HCT116 (cell line): ENCODE measurements at regions not wholly inside any gene's neighbourhood (a gene's known extent, or its start where the extent isn't known, plus 50 kb on each side); places are given as distances from the start of the nearest gene placed in this dataset.

Experiments used
- ATAC-seq: fragments of 200-7000 bp; cut with Tn5 transposase; 2 replicates; pipeline ENCODE4 v1.9.1; 2020; ENCODE audit warnings: mild to moderate bottlenecking, moderate library complexity
- BruUV-seq: library from RNA; stranded (reverse); fragments of 400-500 nt; replicated peaks from 2 replicates; lab custom pipeline; 2021; lab: Mats Ljungman, UMichigan
- CTCF ChIA-PET: fragments of 300-600 bp; sonication (Branson Sonifier 250); formaldehyde crosslinking; loops from one replicate; lab custom pipeline; 2021; ENCODE audit warnings: antibody characterized with exemption; lab: Charles Lee
- POLR2A ChIA-PET: fragments of 300-600, 350-600 bp; sonication (Branson Sonifier 250); formaldehyde crosslinking; loops from one replicate; lab custom pipeline; 2021; ENCODE audit warnings: antibody characterized with exemption; lab: Charles Lee
- RAD21 ChIA-PET, 2 experiments: fragments of 300-600 bp; sonication (Branson Sonifier 250); formaldehyde crosslinking; loops; one replicate each; lab custom pipeline; 2023; ENCODE audit warnings: low total read pairs in 2 of 2; ENCODE audit not compliant: uncharacterized antibody in 2 of 2, unreplicated experiment in 2 of 2, low non-redundant PET in 1 of 2; lab: Charles Lee
- DNase-seq: peaks from one replicate; pipeline ENCODE4 v3.0.0-alpha.2; 2010; ENCODE audit warnings: low read depth, low spot score
- H2AFZ ChIP-seq: fragments of 200-600 bp; shearing (Covaris generic), sonication (generic); 2 replicates; pipeline ENCODE4 v1.6.1; 2017; ENCODE audit warnings: low read depth, mixed run types, mixed read lengths, antibody characterized with exemption, low read length; ENCODE audit not compliant: poor library complexity, severe bottlenecking
- H3K27ac ChIP-seq: 2 replicates; pipeline ENCODE4 v1.5.1; 2012; ENCODE audit warnings: low read depth, low read length
- H3K27me3 ChIP-seq: fragments of 200-600 bp; sonication (generic); 2 replicates; pipeline ENCODE4 v1.6.1; 2016; ENCODE audit warnings: mixed run types, low read length, mixed read lengths; ENCODE audit not compliant: insufficient read depth
- H3K36me3 ChIP-seq, 2 experiments: fragments of 200-500 bp in 1 of 2; fragments of 200-600 bp in 1 of 2; sonication (Bioruptor generic) in 1 of 2; sonication (generic) in 1 of 2; 2 replicates each; pipeline versions ENCODE4 v1.5.1 to v1.6.1; 2014 to 2016; ENCODE audit warnings: low read length in 2 of 2, inconsistent platforms in 1 of 2, mixed read lengths in 1 of 2, mixed run types in 1 of 2; ENCODE audit not compliant: insufficient read depth in 2 of 2, control insufficient read depth in 1 of 2
- H3K4me1 ChIP-seq, 2 experiments: fragments of 200-600 bp in 1 of 2; sonication (generic) in 1 of 2; 2 replicates each; pipeline versions ENCODE4 v1.5.1 to v1.6.1; 2012 to 2017; ENCODE audit warnings: low read length in 2 of 2, inconsistent platforms in 1 of 2, mild to moderate bottlenecking in 1 of 2, mixed read lengths in 1 of 2, mixed run types in 1 of 2, moderate library complexity in 1 of 2; ENCODE audit not compliant: insufficient read depth in 2 of 2, control insufficient read depth in 1 of 2
- H3K4me2 ChIP-seq: fragments of 200-600 bp; sonication (generic); 2 replicates; pipeline ENCODE4 v1.6.1; 2017; ENCODE audit warnings: mixed run types, low read length, mixed read lengths
- H3K4me3 ChIP-seq, 2 experiments: fragments of 200-600 bp in 1 of 2; sonication (generic) in 1 of 2; replicated peaks in 1 of 2; 2 replicates each; pipeline ENCODE4 v1.5.1; 2011 to 2016; ENCODE audit warnings: low read length in 2 of 2, control low read depth in 1 of 2, low read depth in 1 of 2, mild to moderate bottlenecking in 1 of 2, mixed read lengths in 1 of 2, mixed run types in 1 of 2
- H3K79me2 ChIP-seq: fragments of 200-600 bp; sonication (generic); 2 replicates; pipeline ENCODE4 v1.6.1; 2017; ENCODE audit warnings: mild to moderate bottlenecking, mixed run types, low read length, moderate library complexity, mixed read lengths; ENCODE audit not compliant: insufficient read depth
- H3K9ac ChIP-seq: fragments of 200-600 bp; sonication (generic); 2 replicates; pipeline ENCODE4 v1.6.1; 2016; ENCODE audit warnings: low read length, mixed read lengths
- H3K9me2 ChIP-seq: fragments of 200-600 bp; sonication (generic), shearing (Covaris generic); 2 replicates; pipeline ENCODE4 v1.6.1; 2017; ENCODE audit warnings: mixed run types, mild to moderate bottlenecking, moderate library complexity; ENCODE audit not compliant: insufficient read depth
- H3K9me3 ChIP-seq, 2 experiments: fragments of 200-500 bp in 1 of 2; fragments of 200-600 bp in 1 of 2; sonication (Bioruptor generic) in 1 of 2; sonication (generic) in 1 of 2; 2 replicates each; pipeline ENCODE4 v1.6.1; 2014 to 2017; ENCODE audit warnings: low read length in 2 of 2, mixed read lengths in 2 of 2, inconsistent platforms in 1 of 2, low read depth in 1 of 2, mild to moderate bottlenecking in 1 of 2, mixed run types in 1 of 2, moderate library complexity in 1 of 2; ENCODE audit not compliant: control insufficient read depth in 1 of 2, insufficient read depth in 1 of 2
- H4K20me1 ChIP-seq: fragments of 200-600 bp; sonication (generic), shearing (Covaris generic); 2 replicates; pipeline ENCODE4 v1.6.1; 2017; ENCODE audit warnings: mixed run types, mild to moderate bottlenecking, moderate library complexity; ENCODE audit not compliant: insufficient read depth
- CBX3 ChIP-seq: IDR thresholded peaks from 2 replicates; pipeline ENCODE4 v1.6.1; 2012; ENCODE audit warnings: low read depth
- CEBPB ChIP-seq: IDR thresholded peaks from 2 replicates; pipeline ENCODE4 v1.6.1; 2012; ENCODE audit warnings: low read depth
- ELF1 ChIP-seq: IDR thresholded peaks from 2 replicates; pipeline ENCODE4 v1.6.1; 2012; ENCODE audit warnings: low read depth, borderline replicate concordance
- EZH2phosphoT487 ChIP-seq: fragments of 200-600 bp; IDR thresholded peaks from 2 replicates; pipeline ENCODE4 v1.6.1; 2018; ENCODE audit warnings: antibody characterized with exemption, borderline replicate concordance
- JUND ChIP-seq: IDR thresholded peaks from 2 replicates; pipeline ENCODE4 v1.6.1; 2012
- POLR2A ChIP-seq: IDR thresholded peaks from 2 replicates; pipeline ENCODE4 v1.7.0; 2011; ENCODE audit warnings: borderline replicate concordance; ENCODE audit not compliant: insufficient read depth, insufficient read length; ENCODE audit errors: extremely low read depth
- POLR2AphosphoS5 ChIP-seq: IDR thresholded peaks from 2 replicates; pipeline ENCODE4 v1.6.1; 2011; ENCODE audit warnings: mild to moderate bottlenecking, low read depth, low read length, moderate library complexity
- RAD21 ChIP-seq: IDR thresholded peaks from 2 replicates; pipeline ENCODE4 v1.6.1; 2012; ENCODE audit warnings: low read depth, mild to moderate bottlenecking
- SP1 ChIP-seq: IDR thresholded peaks from 2 replicates; pipeline ENCODE4 v1.6.1; 2012; ENCODE audit warnings: low read depth
- SRF ChIP-seq: IDR thresholded peaks from 2 replicates; pipeline ENCODE4 v1.6.1; 2012; ENCODE audit warnings: low read depth
- TCF7L2 ChIP-seq: IDR thresholded peaks from 2 replicates; pipeline ENCODE4 v1.7.0; 2011; ENCODE audit warnings: borderline replicate concordance, inconsistent platforms; ENCODE audit not compliant: insufficient read depth, insufficient read length; ENCODE audit errors: extremely low read depth
- YY1 ChIP-seq: IDR thresholded peaks from 2 replicates; pipeline ENCODE4 v1.6.1; 2011; ENCODE audit warnings: low read length, low read depth, moderate library complexity, mild to moderate bottlenecking; ENCODE audit not compliant: insufficient replicate concordance; ENCODE audit errors: extremely low read depth
- ZFX ChIP-seq: fragments of 450-650 bp; IDR thresholded peaks from 2 replicates; pipeline ENCODE4 v1.6.1; 2017
- ZNF274 ChIP-seq: fragments of 200-500 bp; sonication (Bioruptor generic); IDR thresholded peaks from 2 replicates; pipeline ENCODE4 v1.6.1; 2014; ENCODE audit warnings: mild to moderate bottlenecking, low read depth, low read length, inconsistent platforms
- intact Hi-C: fragments of 100-400 bp; cut with micrococcal nuclease; formaldehyde crosslinking; loops from 2 replicates; pipeline ENCODE4 v1.10.0; 2022
- TF ChIP-seq, protein P1 (sequence below): IDR thresholded peaks from 2 replicates; pipeline ENCODE4 v1.6.1; 2012
- TF ChIP-seq, protein P2 (sequence below): IDR thresholded peaks from 2 replicates; pipeline ENCODE4 v1.6.1; 2012
- TF ChIP-seq, protein P3 (sequence below): IDR thresholded peaks from 2 replicates; pipeline ENCODE4 v1.6.1; 2011; ENCODE audit warnings: mild to moderate bottlenecking, low read length, moderate library complexity; ENCODE audit not compliant: insufficient replicate concordance; ENCODE audit errors: extremely low read depth

DNA sequence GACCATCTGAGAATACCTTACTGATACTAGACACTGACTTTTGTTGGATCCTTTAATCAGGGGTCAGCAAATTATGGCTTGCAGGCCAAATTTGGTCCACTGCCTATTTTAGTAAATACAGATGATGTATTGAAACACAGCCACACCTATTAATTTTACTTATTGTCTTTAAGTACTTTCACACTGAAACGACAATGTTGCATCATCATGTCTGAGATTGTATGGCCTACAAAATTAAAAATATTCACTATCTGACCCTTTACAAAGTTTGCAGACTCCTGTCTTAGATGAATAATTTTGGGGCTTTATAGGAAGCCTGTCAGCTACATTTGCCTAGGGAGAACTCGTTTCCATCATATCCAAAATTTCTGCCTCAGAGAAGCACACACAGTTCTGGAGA is 503.2 kb upstream of the TGFBR2 start:
- Histone ChIP-seq H3K4me3 (no peak overlapping the region), H3K36me3 (no peaks in the 10 kb centered on the region), H3K79me2 (no peaks in the 10 kb centered on the region), H3K4me1 (peaks cover 10 to 16% of the 10 kb centered on the region in 2 experiments), H3K27me3 (no peaks in the 10 kb centered on the region), H3K9ac (no peak overlapping the region), H3K9me3 (no peaks in the 10 kb centered on the region), H3K4me2 (no peak overlapping the region), H2AFZ (no peak overlapping the region), H4K20me1 (no peaks in the 10 kb centered on the region), H3K27ac (no peak overlapping the region), H3K9me2 (no peaks in the 10 kb centered on the region)
- TF ChIP-seq ZNF274 (no peak), JUND (no peak), CEBPB (no peak), TCF7L2 (no peak), EZH2phosphoT487 (no peak), POLR2A (no peak), CBX3 (no peak), SP1 (no peak), YY1 (no peak), RAD21 (no peak), POLR2AphosphoS5 (no peak), ELF1 (no peak), SRF (no peak), ZFX (no peak)
- TF ChIP-seq, protein P1, sequence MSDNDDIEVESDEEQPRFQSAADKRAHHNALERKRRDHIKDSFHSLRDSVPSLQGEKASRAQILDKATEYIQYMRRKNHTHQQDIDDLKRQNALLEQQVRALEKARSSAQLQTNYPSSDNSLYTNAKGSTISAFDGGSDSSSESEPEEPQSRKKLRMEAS, result no peak
- TF ChIP-seq, protein P2, sequence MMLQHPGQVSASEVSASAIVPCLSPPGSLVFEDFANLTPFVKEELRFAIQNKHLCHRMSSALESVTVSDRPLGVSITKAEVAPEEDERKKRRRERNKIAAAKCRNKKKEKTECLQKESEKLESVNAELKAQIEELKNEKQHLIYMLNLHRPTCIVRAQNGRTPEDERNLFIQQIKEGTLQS, result no peak
- TF ChIP-seq, protein P3, sequence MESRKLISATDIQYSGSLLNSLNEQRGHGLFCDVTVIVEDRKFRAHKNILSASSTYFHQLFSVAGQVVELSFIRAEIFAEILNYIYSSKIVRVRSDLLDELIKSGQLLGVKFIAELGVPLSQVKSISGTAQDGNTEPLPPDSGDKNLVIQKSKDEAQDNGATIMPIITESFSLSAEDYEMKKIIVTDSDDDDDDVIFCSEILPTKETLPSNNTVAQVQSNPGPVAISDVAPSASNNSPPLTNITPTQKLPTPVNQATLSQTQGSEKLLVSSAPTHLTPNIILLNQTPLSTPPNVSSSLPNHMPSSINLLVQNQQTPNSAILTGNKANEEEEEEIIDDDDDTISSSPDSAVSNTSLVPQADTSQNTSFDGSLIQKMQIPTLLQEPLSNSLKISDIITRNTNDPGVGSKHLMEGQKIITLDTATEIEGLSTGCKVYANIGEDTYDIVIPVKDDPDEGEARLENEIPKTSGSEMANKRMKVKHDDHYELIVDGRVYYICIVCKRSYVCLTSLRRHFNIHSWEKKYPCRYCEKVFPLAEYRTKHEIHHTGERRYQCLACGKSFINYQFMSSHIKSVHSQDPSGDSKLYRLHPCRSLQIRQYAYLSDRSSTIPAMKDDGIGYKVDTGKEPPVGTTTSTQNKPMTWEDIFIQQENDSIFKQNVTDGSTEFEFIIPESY, result no peak
- DNase-seq (no peak), ATAC-seq (no peak)
- no TSS peak for BruUV-seq
- ChIA-PET POLR2A (no interaction called here), CTCF (no interaction called here), RAD21 (no interaction called here)
- intact Hi-C loops, result no loop called here
